IPS-20b (cell line): ENCODE measurements at regions not wholly inside any gene's neighbourhood (a gene's known extent, or its start where the extent isn't known, plus 50 kb on each side); places are given as distances from the start of the nearest gene placed in this dataset.
"Not testable (repeated sequence)": the region's sequence is repeated elsewhere in the genome, so short reads cannot be mapped to it uniquely, and the experiment has no call there.

Experiments used
- H3K27ac ChIP-seq: one replicate; pipeline ENCODE4 v1.5.1; 2013; ENCODE audit warnings: low read length
- H3K27me3 ChIP-seq: 2 replicates; pipeline ENCODE4 v1.6.1; 2013; ENCODE audit warnings: mild to moderate bottlenecking, low read length, inconsistent platforms; ENCODE audit not compliant: insufficient read depth
- H3K36me3 ChIP-seq: 2 replicates; pipeline ENCODE4 v1.6.1; 2013; ENCODE audit warnings: low read depth, mild to moderate bottlenecking, inconsistent platforms, low read length, moderate library complexity; ENCODE audit not compliant: insufficient read depth
- H3K4me1 ChIP-seq: 2 replicates; pipeline ENCODE4 v1.6.1; 2013; ENCODE audit warnings: mild to moderate bottlenecking, control low read depth, inconsistent platforms, low read length, moderate library complexity; ENCODE audit not compliant: insufficient read depth
- H3K4me3 ChIP-seq: 2 replicates; pipeline ENCODE4 v1.5.1; 2013; ENCODE audit warnings: mild to moderate bottlenecking, low read length, inconsistent platforms
- H3K9ac ChIP-seq: 2 replicates; pipeline ENCODE4 v1.6.1; 2013; ENCODE audit warnings: low read depth, mild to moderate bottlenecking, inconsistent platforms, low read length, moderate library complexity
- H3K9me3 ChIP-seq: 2 replicates; pipeline ENCODE4 v1.6.1; 2013; ENCODE audit warnings: mild to moderate bottlenecking, low read depth, low read length, inconsistent platforms; ENCODE audit not compliant: insufficient read depth

DNA sequence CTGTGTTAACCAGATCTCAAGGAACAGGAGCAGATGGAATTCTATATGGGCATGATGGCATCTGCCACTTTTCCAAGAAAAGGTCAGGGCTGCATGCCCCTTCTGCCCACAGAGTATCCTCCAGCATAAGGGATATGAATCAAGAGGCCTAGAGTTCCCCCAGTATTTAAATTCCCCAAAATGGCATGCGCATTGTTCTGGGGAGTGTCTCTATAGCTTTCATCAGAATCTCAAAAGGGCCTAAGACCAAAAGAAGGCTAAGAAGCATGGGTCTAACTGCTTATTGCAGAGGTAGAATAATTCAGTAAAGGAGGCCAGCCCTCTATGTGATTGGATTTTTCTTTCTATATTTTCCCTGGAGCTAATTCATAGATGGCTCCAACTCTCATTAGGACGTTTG lies 114.2 kb upstream of the SPIN1 start:
- Histone ChIP-seq H3K27me3 (no peaks in the 10 kb centered on the region), H3K9ac (no peak overlapping the region), H3K9me3 (no peaks in the 10 kb centered on the region), H3K4me3 (no peak overlapping the region), H3K4me1 (peaks cover 8% of the 10 kb centered on the region), H3K27ac (no peak overlapping the region), H3K36me3 (no peaks in the 10 kb centered on the region)

DNA sequence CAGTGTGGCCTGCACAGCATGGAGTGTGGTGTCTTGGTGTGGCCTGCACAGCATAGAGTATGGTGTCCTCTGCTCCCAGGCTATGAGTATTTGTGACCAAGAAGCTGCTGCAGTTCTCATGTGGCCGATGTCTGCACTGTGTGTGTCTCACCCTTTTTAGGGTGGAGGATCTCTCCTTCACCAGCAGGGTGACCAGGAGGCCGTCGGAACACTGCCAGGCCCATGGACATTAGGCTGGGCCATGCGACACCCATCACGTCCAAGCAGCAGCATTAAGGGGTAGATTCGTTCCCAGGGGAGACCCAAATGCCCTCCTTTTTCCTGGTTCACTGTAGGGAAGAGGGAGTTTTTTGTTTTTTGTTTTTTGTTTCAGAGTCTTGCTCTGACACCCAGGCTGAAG lies 115.3 kb upstream of the SPIN1 start:
- H3K27ac ChIP-seq: no peak overlapping the region
- H3K27me3 ChIP-seq: no peaks in the 10 kb centered on the region
- peaks cover 8% of the 10 kb centered on the region for H3K4me1 ChIP-seq
- no peak overlapping the region for H3K4me3 ChIP-seq
- H3K9ac ChIP-seq: no peak overlapping the region
- no peaks in the 10 kb centered on the region for H3K36me3 ChIP-seq
- H3K9me3 ChIP-seq: no peaks in the 10 kb centered on the region

DNA sequence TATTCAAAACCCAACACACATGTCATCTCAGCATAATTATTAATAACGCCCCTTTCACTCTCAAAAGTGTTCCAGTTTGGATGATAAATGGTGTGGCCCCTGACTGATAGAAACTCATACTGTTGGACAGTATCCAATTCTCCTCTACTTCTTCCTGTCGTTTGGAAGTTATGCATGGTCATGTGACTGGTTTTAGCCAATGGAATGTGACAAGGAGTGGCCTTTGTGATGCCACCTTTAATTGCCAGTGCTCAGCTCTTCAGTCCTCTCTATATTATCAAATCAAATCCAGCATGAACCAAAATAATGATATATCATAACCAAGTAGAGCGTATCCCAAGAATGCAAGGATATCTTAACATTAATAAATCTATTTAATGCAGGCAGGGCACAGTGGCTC lies 117.8 kb upstream of the SPIN1 start:
- H3K27ac ChIP-seq: no peak overlapping the region
- H3K9ac ChIP-seq: no peak overlapping the region
- H3K9me3 ChIP-seq: no peaks in the 10 kb centered on the region
- no peak overlapping the region for H3K4me3 ChIP-seq
- no peaks in the 10 kb centered on the region for H3K36me3 ChIP-seq
- H3K4me1 ChIP-seq: peaks cover 8% of the 10 kb centered on the region
- no peaks in the 10 kb centered on the region for H3K27me3 ChIP-seq

DNA sequence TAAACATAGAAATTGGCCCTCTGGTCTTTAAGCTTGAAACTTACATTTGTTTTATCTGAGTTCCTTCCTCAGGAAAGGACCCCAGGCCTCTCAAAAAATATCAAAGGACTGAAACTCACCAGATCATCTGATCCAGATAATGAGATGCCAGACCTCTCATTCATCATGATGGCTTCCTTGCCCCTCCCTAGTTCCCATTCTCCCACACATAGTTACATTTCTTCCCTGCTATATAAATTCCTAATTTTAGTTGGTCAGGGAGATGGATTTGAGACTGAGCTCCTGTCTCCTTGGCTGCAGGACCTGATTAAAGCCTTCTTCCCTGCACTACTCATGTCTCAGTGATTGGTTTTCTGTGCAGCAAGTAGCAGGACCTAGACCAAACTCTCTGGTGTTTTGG lies 119.4 kb upstream of the SPIN1 start:
- Histone ChIP-seq H3K9me3 (no peaks in the 10 kb centered on the region), H3K4me1 (peaks cover 2% of the 10 kb centered on the region; the same call in 1 of the 2 replicates), H3K27me3 (no peaks in the 10 kb centered on the region), H3K27ac (no peak overlapping the region), H3K36me3 (no peaks in the 10 kb centered on the region), H3K9ac (no peak overlapping the region), H3K4me3 (no peak overlapping the region)

DNA sequence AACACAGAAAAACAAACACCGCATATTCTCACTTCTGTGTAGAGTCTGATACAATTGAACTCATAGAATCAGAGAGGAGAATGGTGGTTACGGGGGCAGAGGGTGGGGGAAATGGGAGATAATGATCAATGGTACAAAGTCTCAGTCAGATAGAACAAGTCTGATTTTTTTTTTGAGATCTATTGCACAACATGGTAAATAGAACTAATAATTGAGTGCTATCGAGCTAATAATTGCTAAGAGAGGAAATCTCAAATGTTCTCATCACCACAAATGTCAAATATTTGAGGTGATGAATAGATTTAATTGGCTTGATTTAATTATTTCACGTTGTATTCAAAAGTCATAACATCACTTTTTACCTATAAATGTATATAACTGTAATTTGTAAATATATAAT lies 121.0 kb upstream of the SPIN1 start:
- no peaks in the 10 kb centered on the region for H3K27me3 ChIP-seq
- H3K36me3 ChIP-seq: no peaks in the 10 kb centered on the region
- no peaks in the 10 kb centered on the region for H3K4me1 ChIP-seq
- no peak overlapping the region for H3K4me3 ChIP-seq
- no peak overlapping the region for H3K27ac ChIP-seq
- H3K9me3 ChIP-seq: no peaks in the 10 kb centered on the region
- H3K9ac ChIP-seq: no peak overlapping the region

DNA sequence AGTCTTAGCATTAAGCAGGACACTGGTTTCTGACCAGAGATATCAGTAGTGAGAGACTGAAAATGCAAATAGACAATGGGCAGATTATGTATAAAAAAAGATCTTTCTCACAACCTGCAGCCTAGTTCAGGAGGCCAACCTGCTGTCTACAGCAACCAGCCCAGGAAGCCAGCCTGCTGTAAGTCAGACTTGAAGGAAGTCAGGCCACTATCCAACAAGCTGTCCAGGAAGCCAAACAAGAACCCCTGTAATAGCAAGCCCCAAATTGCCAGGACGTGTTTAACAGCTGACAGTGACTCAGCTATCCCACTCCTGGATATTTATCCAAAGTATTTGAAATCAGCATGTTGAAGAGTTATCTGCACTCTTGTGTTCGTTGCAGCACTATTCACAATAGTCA lies 121.8 kb upstream of the SPIN1 start:
- Histone ChIP-seq H3K27me3 (no peaks in the 10 kb centered on the region), H3K9ac (no peak overlapping the region), H3K36me3 (no peaks in the 10 kb centered on the region), H3K9me3 (no peaks in the 10 kb centered on the region), H3K27ac (no peak overlapping the region), H3K4me3 (no peak overlapping the region), H3K4me1 (no peaks in the 10 kb centered on the region)

DNA sequence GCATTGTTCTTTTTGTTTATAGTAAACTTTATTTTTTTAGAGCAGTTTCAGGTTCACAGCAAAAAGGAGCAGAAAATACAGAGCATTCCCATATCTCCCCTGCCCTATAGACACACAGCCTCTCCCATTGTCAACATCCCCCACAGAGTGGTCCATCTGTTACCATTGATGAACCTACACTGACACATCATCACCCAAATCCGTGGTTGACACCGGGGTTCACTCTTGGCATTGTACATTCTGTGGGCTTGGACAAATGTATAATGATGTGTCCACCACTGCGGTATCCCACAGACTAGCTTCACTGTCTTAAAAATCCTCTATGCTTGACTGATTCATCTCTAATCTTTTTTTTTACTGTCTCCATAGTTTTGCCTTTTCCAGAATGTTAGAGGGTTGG lies 120.7 kb upstream of the SPATA31C2 start:
- no peak overlapping the region for H3K27ac ChIP-seq
- no peaks in the 10 kb centered on the region for H3K27me3 ChIP-seq
- no peak overlapping the region for H3K4me3 ChIP-seq
- no peaks in the 10 kb centered on the region for H3K4me1 ChIP-seq
- no peaks in the 10 kb centered on the region; the same call in 1 of the 2 replicates for H3K9me3 ChIP-seq
- no peak overlapping the region for H3K9ac ChIP-seq
- H3K36me3 ChIP-seq: no peaks in the 10 kb centered on the region

DNA sequence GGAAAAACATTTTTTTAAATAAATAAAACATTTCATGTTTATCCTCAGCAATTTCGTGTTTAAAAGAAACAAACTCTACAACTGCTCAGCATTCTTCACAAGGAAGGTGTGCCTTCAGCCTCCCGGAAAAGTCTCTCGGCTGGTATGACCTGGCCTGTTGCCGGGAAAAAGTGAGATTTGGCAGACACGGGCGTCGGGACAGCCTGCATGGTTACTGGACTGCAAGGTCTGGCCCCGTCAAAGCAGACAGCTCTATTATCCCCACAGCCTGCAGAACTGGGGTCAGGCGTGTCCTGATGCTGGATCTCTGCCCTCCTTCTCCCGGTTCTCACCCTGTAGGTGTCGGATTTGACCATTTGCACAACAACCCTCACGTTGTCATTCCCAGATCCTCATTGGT lies 120.3 kb upstream of the SPATA31C2 start:
- no peaks in the 10 kb centered on the region for H3K36me3 ChIP-seq
- H3K27ac ChIP-seq: no peak overlapping the region
- no peaks in the 10 kb centered on the region for H3K4me1 ChIP-seq
- no peak overlapping the region for H3K4me3 ChIP-seq
- no peaks in the 10 kb centered on the region; the same call in 1 of the 2 replicates for H3K9me3 ChIP-seq
- H3K9ac ChIP-seq: no peak overlapping the region
- no peaks in the 10 kb centered on the region for H3K27me3 ChIP-seq

DNA sequence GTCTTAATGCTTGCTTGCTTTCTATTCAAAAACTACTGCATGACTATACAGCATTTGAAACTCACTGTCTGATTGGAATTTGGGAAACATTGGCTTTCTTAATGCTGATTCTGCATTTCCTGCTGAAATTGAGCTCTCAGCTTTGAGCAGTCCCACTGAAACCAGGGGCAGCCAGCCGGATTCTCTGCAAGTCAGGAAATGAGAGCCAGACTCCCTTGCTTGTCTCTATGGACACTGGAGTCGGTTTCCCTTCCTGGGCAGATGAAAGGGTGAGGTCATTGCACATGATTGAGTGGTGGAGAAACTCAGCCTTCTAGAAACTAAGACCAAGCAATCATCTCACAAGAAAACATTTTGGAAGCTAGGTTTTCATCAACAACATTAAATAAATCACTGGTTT lies 119.7 kb upstream of the SPATA31C2 start:
- H3K36me3 ChIP-seq: no peaks in the 10 kb centered on the region
- no peak overlapping the region for H3K9ac ChIP-seq
- peaks cover 3% of the 10 kb centered on the region for H3K9me3 ChIP-seq
- no peaks in the 10 kb centered on the region for H3K27me3 ChIP-seq
- H3K4me1 ChIP-seq: no peaks in the 10 kb centered on the region
- no peak overlapping the region for H3K27ac ChIP-seq
- no peak overlapping the region for H3K4me3 ChIP-seq

DNA sequence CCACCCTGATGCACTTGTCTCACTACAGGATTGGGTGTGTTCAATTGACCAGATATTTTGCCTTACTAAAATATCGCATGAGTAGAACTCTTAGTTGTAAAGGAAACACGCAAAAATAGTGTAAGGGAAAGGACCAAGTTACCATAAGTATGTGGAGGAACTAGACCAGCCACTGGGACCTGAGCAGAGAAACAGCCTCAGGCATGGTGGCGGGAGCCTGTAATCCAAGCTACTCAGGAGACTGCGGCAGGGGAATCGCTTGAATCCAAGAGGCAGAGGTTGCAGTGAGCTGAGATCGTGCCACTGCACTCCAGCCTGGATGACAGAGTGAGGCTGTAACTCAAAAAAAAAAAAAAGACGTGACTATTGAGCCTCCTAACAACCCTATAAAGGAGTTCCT lies 117.9 kb upstream of the SPATA31C2 start:
- Histone ChIP-seq H3K4me3 (no peak overlapping the region), H3K9me3 (peaks cover 15% of the 10 kb centered on the region), H3K27ac (no peak overlapping the region), H3K4me1 (no peaks in the 10 kb centered on the region), H3K9ac (no peak overlapping the region), H3K36me3 (no peaks in the 10 kb centered on the region), H3K27me3 (no peaks in the 10 kb centered on the region)

DNA sequence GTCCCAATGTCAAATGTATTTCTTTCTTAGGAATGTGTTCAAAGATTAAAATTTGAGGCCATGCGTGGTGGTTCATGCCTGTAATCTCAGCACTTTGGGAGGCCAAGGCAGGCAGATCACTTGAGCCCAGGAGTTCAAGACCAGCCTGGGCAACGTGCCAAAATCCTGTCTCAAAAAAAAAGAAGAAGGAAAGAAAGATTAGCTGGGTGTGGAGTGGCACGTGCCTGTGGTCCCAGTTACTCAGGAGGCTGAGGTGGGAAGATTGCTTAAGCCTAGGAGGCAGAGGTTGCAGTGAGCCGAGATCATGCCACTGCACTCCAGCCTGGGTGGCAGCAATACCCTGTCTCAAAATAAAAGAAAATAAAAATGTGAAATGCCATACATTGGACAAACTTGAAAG lies 117.5 kb upstream of the SPATA31C2 start:
- not testable (repeated sequence) for H3K9ac ChIP-seq, H3K4me3 ChIP-seq, H3K27ac ChIP-seq, H3K27me3 ChIP-seq, H3K4me1 ChIP-seq, H3K36me3 ChIP-seq
- H3K9me3 ChIP-seq: peaks cover 17% of the 10 kb centered on the region

DNA sequence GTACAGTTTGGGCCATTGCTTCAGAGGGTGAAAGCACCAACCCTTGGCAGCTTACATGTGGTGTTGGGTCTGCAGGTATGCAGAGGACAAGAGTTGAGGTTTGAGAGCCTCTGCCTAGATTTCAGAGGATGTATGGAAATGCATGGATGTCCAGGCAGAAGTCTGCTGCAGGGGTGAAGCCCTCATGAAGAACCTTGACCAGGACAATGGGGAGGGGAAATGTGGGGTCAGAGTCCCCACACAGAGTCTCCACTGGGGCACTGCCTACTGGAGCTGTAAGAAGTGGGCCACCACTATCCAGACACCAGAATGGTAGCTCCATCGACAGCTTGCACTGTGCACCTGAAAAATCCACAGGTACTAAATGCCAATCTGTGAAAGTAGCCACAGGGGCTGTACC lies 113.6 kb upstream of the SPATA31C2 start:
- Histone ChIP-seq H3K9me3 (peaks cover 22% of the 10 kb centered on the region), H3K27me3 (no peaks in the 10 kb centered on the region), H3K9ac (no peak overlapping the region), H3K36me3 (no peaks in the 10 kb centered on the region), H3K4me1 (no peaks in the 10 kb centered on the region), H3K27ac (no peak overlapping the region), H3K4me3 (no peak overlapping the region)

DNA sequence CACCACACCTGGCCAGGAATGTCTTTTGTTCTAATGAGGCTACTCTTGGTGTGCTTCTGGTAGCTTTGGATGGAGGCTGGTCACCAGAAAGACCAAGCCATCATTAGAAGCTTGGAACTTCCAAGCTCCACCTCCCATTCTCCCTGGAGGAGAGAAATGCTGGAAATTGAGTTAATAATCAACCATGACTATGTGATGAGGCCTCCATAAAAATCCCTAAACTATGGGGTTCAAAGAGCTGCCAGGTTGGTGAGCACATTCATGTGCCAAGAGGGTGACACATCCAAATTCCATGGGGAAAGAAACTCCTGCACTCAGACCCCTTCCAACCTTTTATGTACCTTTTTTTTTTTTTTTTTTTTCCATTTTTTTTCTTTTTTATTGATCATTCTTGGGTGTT lies 105.5 kb upstream of the SPATA31C2 start:
- no peak overlapping the region for H3K4me3 ChIP-seq
- no peak overlapping the region for H3K9ac ChIP-seq
- no peaks in the 10 kb centered on the region for H3K27me3 ChIP-seq
- H3K36me3 ChIP-seq: no peaks in the 10 kb centered on the region
- H3K27ac ChIP-seq: no peak overlapping the region
- H3K9me3 ChIP-seq: no peaks in the 10 kb centered on the region
- no peaks in the 10 kb centered on the region for H3K4me1 ChIP-seq
